HEK293T (cell line): ENCODE measurements at regions not wholly inside any gene's neighbourhood (a gene's known extent, or its start where the extent isn't known, plus 50 kb on each side); places are given as distances from the start of the nearest gene placed in this dataset.

Experiments used
- CTCF ChIA-PET: fragments of 350-600 bp; formaldehyde crosslinking; extraction: SDS; loops from one replicate; lab custom pipeline; 2021; ENCODE audit warnings: antibody characterized with exemption, inconsistent platforms; lab: Yijun Ruan, JAX
- POLR2A ChIA-PET: fragments of 350-600 bp; formaldehyde crosslinking; extraction: SDS; loops from one replicate; lab custom pipeline; 2020; ENCODE audit warnings: antibody characterized with exemption, inconsistent platforms; lab: Yijun Ruan, JAX
- DNase-seq: peaks from one replicate; pipeline ENCODE4 v3.0.0; 2012; ENCODE audit warnings: mixed read lengths; ENCODE audit errors: extremely low spot score
- ARNT ChIP-seq: fragments of 450-650 bp; IDR thresholded peaks from 2 replicates; pipeline ENCODE4 v1.6.1; 2017; ENCODE audit warnings: mild to moderate bottlenecking
- BHLHE40 ChIP-seq: fragments of 450-650 bp; IDR thresholded peaks from 2 replicates; pipeline ENCODE4 v1.6.1; 2016; ENCODE audit warnings: mild to moderate bottlenecking, moderate library complexity, borderline replicate concordance
- CTBP1 ChIP-seq: fragments of 450-650 bp; IDR thresholded peaks from 2 replicates; pipeline ENCODE4 v1.6.1; 2016; ENCODE audit warnings: borderline replicate concordance
- ELF4 ChIP-seq: fragments of 450-650 bp; IDR thresholded peaks from 2 replicates; pipeline ENCODE4 v1.6.1; 2017; ENCODE audit warnings: antibody characterized with exemption
- FOXA1 ChIP-seq: fragments of 450-650 bp; IDR thresholded peaks from 2 replicates; pipeline ENCODE4 v1.6.1; 2016; ENCODE audit warnings: mild to moderate bottlenecking
- FOXK2 ChIP-seq: fragments of 450-650 bp; IDR thresholded peaks from 2 replicates; pipeline ENCODE4 v1.6.1; 2016; ENCODE audit warnings: mild to moderate bottlenecking
- FOXM1 ChIP-seq: fragments of 450-650 bp; IDR thresholded peaks from 2 replicates; pipeline ENCODE4 v1.6.1; 2017; ENCODE audit warnings: mild to moderate bottlenecking, borderline replicate concordance
- HDGF ChIP-seq: fragments of 450-650 bp; IDR thresholded peaks from 2 replicates; pipeline ENCODE4 v1.6.1; 2017; ENCODE audit warnings: antibody characterized with exemption, borderline replicate concordance
- L3MBTL2 ChIP-seq: fragments of 450-650 bp; conservative IDR thresholded peaks from 2 replicates; pipeline ENCODE4 v1.6.1; 2016; ENCODE audit warnings: mild to moderate bottlenecking
- LEF1 ChIP-seq: fragments of 450-650 bp; IDR thresholded peaks from 2 replicates; pipeline ENCODE4 v1.6.1; 2017; ENCODE audit warnings: mild to moderate bottlenecking, borderline replicate concordance
- NFRKB ChIP-seq: fragments of 450-650 bp; IDR thresholded peaks from 2 replicates; pipeline ENCODE4 v1.6.1; 2016; ENCODE audit warnings: mild to moderate bottlenecking, moderate library complexity
- PKNOX1 ChIP-seq: fragments of 450-650 bp; IDR thresholded peaks from 2 replicates; pipeline ENCODE4 v1.6.1; 2016
- SP1 ChIP-seq: fragments of 450-650 bp; IDR thresholded peaks from 2 replicates; pipeline ENCODE4 v1.6.1; 2017
- SUZ12 ChIP-seq: fragments of 450-650 bp; IDR thresholded peaks from 2 replicates; pipeline ENCODE4 v1.6.1; 2016; ENCODE audit warnings: mild to moderate bottlenecking
- TARDBP ChIP-seq: fragments of 450-650 bp; IDR thresholded peaks from 2 replicates; pipeline ENCODE4 v1.6.1; 2016
- ZNF384 ChIP-seq: fragments of 450-650 bp; IDR thresholded peaks from 2 replicates; pipeline ENCODE4 v1.6.1; 2016

- ChIA-PET CTCF (no interaction called here), POLR2A (no interaction called here)
- DNase-seq, result no peak
- TF ChIP-seq BHLHE40, result no peak
- TF ChIP-seq PKNOX1, result no peak
- no peak for TF ChIP-seq ARNT
- no peak for TF ChIP-seq HDGF
- no peak for TF ChIP-seq SUZ12
- TF ChIP-seq FOXM1, result no peak
- TF ChIP-seq TARDBP, result no peak
- no peak for TF ChIP-seq L3MBTL2
- TF ChIP-seq FOXA1, result no peak
- TF ChIP-seq FOXK2, result no peak
- TF ChIP-seq NFRKB, result no peak
- TF ChIP-seq ZNF384, result no peak
- no peak for TF ChIP-seq LEF1
- TF ChIP-seq CTBP1, result no peak
- TF ChIP-seq SP1, result no peak
- TF ChIP-seq ELF4, result no peak
Measured at GRCh38 chr12:67208281-67209067, 60.7 kb upstream of the CAND1 start.

GRCh38 chr12:67211029-67211428 lies 58.1 kb upstream of the CAND1 start:
- ChIA-PET CTCF (no interaction called here), POLR2A (no interaction called here)
- DNase-seq, result no peak
- TF ChIP-seq FOXK2, result no peak
- no peak for TF ChIP-seq TARDBP
- TF ChIP-seq FOXA1, result no peak
- no peak for TF ChIP-seq PKNOX1
- no peak for TF ChIP-seq ARNT

- ChIA-PET CTCF (no interaction called here), POLR2A (no interaction called here)
- TF ChIP-seq PKNOX1, result peak; percentile 52
- no peak for TF ChIP-seq LEF1
- DNase-seq, result no peak
Measured at GRCh38 chr12:67211494-67211893, 57.7 kb upstream of the CAND1 start.

GRCh38 chr12:67217647-67218046 lies 51.5 kb upstream of the CAND1 start:
- TF ChIP-seq HDGF (no peak), L3MBTL2 (no peak), FOXK2 (no peak), SUZ12 (no peak), NFRKB (no peak), FOXM1 (no peak), TARDBP (no peak), BHLHE40 (no peak), LEF1 (no peak), ARNT (no peak), PKNOX1 (no peak), SP1 (no peak), ELF4 (no peak), CTBP1 (no peak), FOXA1 (no peak), ZNF384 (no peak)
- DNase-seq, result no peak

More at GRCh38 chr12:67217647-67218046, 51.5 kb upstream of the CAND1 start:
- POLR2A ChIA-PET, result no interaction called here
- CTCF ChIA-PET, result interaction anchor here (0.6 kb wide), 1 partner anchor 192 kb away, joined by 3 read pairs; no protein-coding TSS in a partner anchor
